ENCODE measurements at regions not wholly inside any gene's neighbourhood (a gene's known extent, or its start where the extent isn't known, plus 50 kb on each side); places are given as distances from the start of the nearest gene placed in this dataset.
"Not testable (repeated sequence)": the region's sequence is repeated elsewhere in the genome, so short reads cannot be mapped to it uniquely, and the experiment has no call there.

- H2BK5ac ChIP-seq (ENCODE audit: low read length); H3K23ac ChIP-seq (ENCODE audit: low read length): not testable (repeated sequence)
Observed at GRCh38 chr21:9037588-9038544, 1483.5 kb upstream of the TPTE start.

DNA sequence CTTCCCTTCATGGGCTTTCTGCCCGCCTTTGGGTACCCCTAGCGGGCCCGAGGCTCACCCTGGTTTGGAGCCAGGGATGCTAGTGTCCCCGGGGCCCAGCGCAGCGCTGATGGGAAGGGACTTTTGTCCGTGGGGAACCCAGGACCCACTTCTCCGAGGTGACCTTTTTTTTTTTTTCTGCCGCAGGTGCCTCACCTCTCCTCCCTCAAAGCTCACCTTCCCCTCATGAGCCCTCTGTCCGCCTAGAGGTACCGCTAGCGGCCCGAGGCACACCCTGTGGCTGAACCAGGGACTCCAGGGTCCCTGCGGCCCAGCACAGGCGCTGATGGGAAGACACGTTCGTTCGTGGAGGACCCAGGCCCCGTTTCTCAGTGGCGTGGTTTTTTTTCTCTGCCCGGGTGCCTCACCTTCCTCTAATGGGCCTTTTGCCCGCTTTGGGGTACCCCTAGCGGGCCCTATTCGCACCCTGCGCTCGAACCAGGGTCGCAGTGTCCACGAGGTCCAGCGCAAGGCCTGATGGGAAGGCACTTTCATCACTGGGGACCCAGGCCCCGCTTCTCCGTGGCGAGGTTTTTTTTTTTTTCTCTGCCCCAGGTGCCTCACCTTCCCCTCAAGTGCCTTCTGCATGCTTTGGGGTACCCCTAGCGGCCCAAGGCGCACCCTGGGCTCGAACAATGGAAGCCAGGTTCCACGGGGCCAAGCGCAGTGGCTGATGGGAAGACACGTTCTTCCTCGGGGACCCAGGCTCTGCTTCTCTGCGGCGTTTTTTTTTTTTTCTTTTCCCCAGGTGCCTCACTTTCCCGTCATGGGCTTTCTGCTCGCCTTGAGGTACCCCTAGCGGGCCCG is 1481.6 kb upstream of the TPTE start:
- not testable (repeated sequence) for H3K79me2 ChIP-seq (ENCODE audit: control insufficient read depth, insufficient read depth, low read length); H3K79me1 ChIP-seq (ENCODE audit: low read length); H3K4me3 ChIP-seq (ENCODE audit: low read length); H3K27me3 ChIP-seq (ENCODE audit: insufficient read depth, low read length, poor library complexity); H3K9ac ChIP-seq (ENCODE audit: low read length); H3K4me1 ChIP-seq (ENCODE audit: control insufficient read depth, low read depth, low read length); DNase-seq; H4K8ac ChIP-seq (ENCODE audit: low read depth, low read length); H3K18ac ChIP-seq (ENCODE audit: low read length); H3K36me3 ChIP-seq (ENCODE audit: control insufficient read depth, insufficient read depth, low read length); H3K4me2 ChIP-seq (ENCODE audit: low read length); H3K23ac ChIP-seq (ENCODE audit: low read length); H3K4ac ChIP-seq (ENCODE audit: low read depth, low read length); H3K27ac ChIP-seq (ENCODE audit: low read depth, low read length); H2BK120ac ChIP-seq (ENCODE audit: low read depth, low read length); H4K5ac ChIP-seq (ENCODE audit: low read length); H2BK15ac ChIP-seq (replicated peaks; ENCODE audit: low read depth); H2BK5ac ChIP-seq (ENCODE audit: low read length); H3K56ac ChIP-seq (ENCODE audit: low read length); H2AK5ac ChIP-seq (ENCODE audit: low read length)
- WGBS (ENCODE audit: extremely low coverage, insufficient coverage, low lambda C conversion rate) = no CpG with 5 or more reads among the region's 45 CpGs

More at GRCh38 chr21:9037588-9038544, 1483.5 kb upstream of the TPTE start:
- not testable (repeated sequence) for H3K4me1 ChIP-seq (ENCODE audit: control insufficient read depth, low read depth, low read length); H3K4ac ChIP-seq (ENCODE audit: low read depth, low read length); H3K79me1 ChIP-seq (ENCODE audit: low read length); H2BK120ac ChIP-seq (ENCODE audit: low read depth, low read length); H3K4me3 ChIP-seq (ENCODE audit: low read length); H3K9ac ChIP-seq (ENCODE audit: low read length); H3K56ac ChIP-seq (ENCODE audit: low read length); H3K36me3 ChIP-seq (ENCODE audit: control insufficient read depth, insufficient read depth, low read length); H2BK15ac ChIP-seq (replicated peaks; ENCODE audit: low read depth); DNase-seq; H3K27me3 ChIP-seq (ENCODE audit: insufficient read depth, low read length, poor library complexity); H3K4me2 ChIP-seq (ENCODE audit: low read length); H3K27ac ChIP-seq (ENCODE audit: low read depth, low read length); H4K5ac ChIP-seq (ENCODE audit: low read length); H2AK5ac ChIP-seq (ENCODE audit: low read length); H3K18ac ChIP-seq (ENCODE audit: low read length); H3K79me2 ChIP-seq (ENCODE audit: control insufficient read depth, insufficient read depth, low read length); H4K8ac ChIP-seq (ENCODE audit: low read depth, low read length)
- no CpG with 5 or more reads among the region's 39 CpGs for WGBS (ENCODE audit: extremely low coverage, insufficient coverage, low lambda C conversion rate)

- not testable (repeated sequence) for H4K5ac ChIP-seq (ENCODE audit: low read length); H4K8ac ChIP-seq (ENCODE audit: low read depth, low read length); H3K9ac ChIP-seq (ENCODE audit: low read length); H2BK5ac ChIP-seq (ENCODE audit: low read length); H3K4me3 ChIP-seq (ENCODE audit: low read length); H3K79me2 ChIP-seq (ENCODE audit: control insufficient read depth, insufficient read depth, low read length); H2BK120ac ChIP-seq (ENCODE audit: low read depth, low read length); H3K18ac ChIP-seq (ENCODE audit: low read length); H3K56ac ChIP-seq (ENCODE audit: low read length); H3K36me3 ChIP-seq (ENCODE audit: control insufficient read depth, insufficient read depth, low read length); H2AK5ac ChIP-seq (ENCODE audit: low read length); DNase-seq; H3K27ac ChIP-seq (ENCODE audit: low read depth, low read length); H3K4me2 ChIP-seq (ENCODE audit: low read length); H3K4ac ChIP-seq (ENCODE audit: low read depth, low read length); H3K4me1 ChIP-seq (ENCODE audit: control insufficient read depth, low read depth, low read length); H3K27me3 ChIP-seq (ENCODE audit: insufficient read depth, low read length, poor library complexity); H3K23ac ChIP-seq (ENCODE audit: low read length); H2BK15ac ChIP-seq (replicated peaks; ENCODE audit: low read depth); H3K79me1 ChIP-seq (ENCODE audit: low read length)
- WGBS (ENCODE audit: extremely low coverage, insufficient coverage, low lambda C conversion rate) = no CpG with 5 or more reads among the region's 19 CpGs
Observed at GRCh38 chr21:9040406-9040805, 1481.0 kb upstream of the TPTE start.

GRCh38 chr21:9041175-9041948 is 1480.0 kb upstream of the TPTE start:
- not testable (repeated sequence) for H3K4ac ChIP-seq (ENCODE audit: low read depth, low read length); H3K9ac ChIP-seq (ENCODE audit: low read length); H3K23ac ChIP-seq (ENCODE audit: low read length); H2AK5ac ChIP-seq (ENCODE audit: low read length); H3K4me3 ChIP-seq (ENCODE audit: low read length); H3K79me1 ChIP-seq (ENCODE audit: low read length); H2BK15ac ChIP-seq (replicated peaks; ENCODE audit: low read depth); H2BK5ac ChIP-seq (ENCODE audit: low read length); H2BK120ac ChIP-seq (ENCODE audit: low read depth, low read length); H3K27me3 ChIP-seq (ENCODE audit: insufficient read depth, low read length, poor library complexity); H3K27ac ChIP-seq (ENCODE audit: low read depth, low read length); H3K79me2 ChIP-seq (ENCODE audit: control insufficient read depth, insufficient read depth, low read length); H3K36me3 ChIP-seq (ENCODE audit: control insufficient read depth, insufficient read depth, low read length); DNase-seq; H4K8ac ChIP-seq (ENCODE audit: low read depth, low read length); H4K5ac ChIP-seq (ENCODE audit: low read length); H3K18ac ChIP-seq (ENCODE audit: low read length); H3K4me2 ChIP-seq (ENCODE audit: low read length); H3K4me1 ChIP-seq (ENCODE audit: control insufficient read depth, low read depth, low read length); H3K56ac ChIP-seq (ENCODE audit: low read length)
- no CpG with 5 or more reads among the region's 33 CpGs for WGBS (ENCODE audit: extremely low coverage, insufficient coverage, low lambda C conversion rate)

- H2AK5ac ChIP-seq (ENCODE audit: low read length); H3K79me1 ChIP-seq (ENCODE audit: low read length); H3K56ac ChIP-seq (ENCODE audit: low read length); H2BK120ac ChIP-seq (ENCODE audit: low read depth, low read length); H3K4me3 ChIP-seq (ENCODE audit: low read length); H3K9ac ChIP-seq (ENCODE audit: low read length); H4K5ac ChIP-seq (ENCODE audit: low read length); H2BK5ac ChIP-seq (ENCODE audit: low read length); H3K4ac ChIP-seq (ENCODE audit: low read depth, low read length); H4K8ac ChIP-seq (ENCODE audit: low read depth, low read length); H3K4me2 ChIP-seq (ENCODE audit: low read length); H3K18ac ChIP-seq (ENCODE audit: low read length); H3K79me2 ChIP-seq (ENCODE audit: control insufficient read depth, insufficient read depth, low read length); H3K23ac ChIP-seq (ENCODE audit: low read length); H2BK15ac ChIP-seq (replicated peaks; ENCODE audit: low read depth); H3K27ac ChIP-seq (ENCODE audit: low read depth, low read length); H3K27me3 ChIP-seq (ENCODE audit: insufficient read depth, low read length, poor library complexity); DNase-seq; H3K36me3 ChIP-seq (ENCODE audit: control insufficient read depth, insufficient read depth, low read length); H3K4me1 ChIP-seq (ENCODE audit: control insufficient read depth, low read depth, low read length): not testable (repeated sequence)
- no CpG with 5 or more reads among the region's 38 CpGs for WGBS (ENCODE audit: extremely low coverage, insufficient coverage, low lambda C conversion rate)
Observed at GRCh38 chr21:9043089-9043488, 1478.3 kb upstream of the TPTE start.

Measured in mesendoderm (in vitro differentiated cells).